Astrocyte of the hippocampus (primary cell): ENCODE measurements at regions not wholly inside any gene's neighbourhood (a gene's known extent, or its start where the extent isn't known, plus 50 kb on each side); places are given as distances from the start of the nearest gene placed in this dataset.
A peak's percentile ranks its signal among the peaks of the same experiment; 100 is the strongest.

Experiments used
- DNase-seq: peaks from one replicate; pipeline ENCODE4 v3.0.0; 2011; ENCODE audit warnings: low read depth, low spot score

- DNase-seq: peak; percentile 16
Measured at GRCh38 chr10:6342096-6342685, 139.5 kb downstream of the PFKFB3 start.

- no peak for DNase-seq
Measured at GRCh38 chr10:6343305-6344010, 140.7 kb downstream of the PFKFB3 start.

GRCh38 chr10:6345404-6345803, 142.7 kb downstream of the PFKFB3 start:
- no peak for DNase-seq

GRCh38 chr10:6346631-6347030, 143.9 kb downstream of the PFKFB3 start:
- DNase-seq: no peak

- peak; percentile 75 for DNase-seq
Measured at GRCh38 chr10:6347391-6347951, 144.7 kb downstream of the PFKFB3 start.

- peak; percentile 84 for DNase-seq
Measured at GRCh38 chr10:6348096-6348874, 145.6 kb downstream of the PFKFB3 start.

- DNase-seq: no peak
Measured at GRCh38 chr10:6349846-6350535, 147.3 kb downstream of the PFKFB3 start.

- no peak for DNase-seq
Measured at GRCh38 chr10:6350609-6351008, 147.9 kb downstream of the PFKFB3 start.

GRCh38 chr10:6351495-6351894, 148.8 kb downstream of the PFKFB3 start:
- DNase-seq: no peak

GRCh38 chr10:6353526-6353925, 150.8 kb downstream of the PFKFB3 start:
- no peak for DNase-seq

GRCh38 chr10:6354168-6354772, 151.5 kb downstream of the PFKFB3 start:
- no peak for DNase-seq

GRCh38 chr10:6356280-6356793, 153.6 kb downstream of the PFKFB3 start:
- no peak for DNase-seq

GRCh38 chr10:6361869-6362268, 159.1 kb downstream of the PFKFB3 start:
- no peak for DNase-seq

GRCh38 chr10:6362879-6363278, 160.1 kb downstream of the PFKFB3 start:
- no peak for DNase-seq

GRCh38 chr10:6363511-6363910, 160.8 kb downstream of the PFKFB3 start:
- DNase-seq: no peak

GRCh38 chr10:6364283-6364682, 161.6 kb downstream of the PFKFB3 start:
- DNase-seq: no peak

GRCh38 chr10:6364893-6365292, 162.2 kb downstream of the PFKFB3 start:
- DNase-seq: peak; percentile 34

GRCh38 chr10:6365384-6365783, 162.7 kb downstream of the PFKFB3 start:
- DNase-seq: peak; percentile 52
